ENCODE measurements at regions not wholly inside any gene's neighbourhood (a gene's known extent, or its start where the extent isn't known, plus 50 kb on each side); places are given as distances from the start of the nearest gene placed in this dataset.
"Not testable (repeated sequence)": the region's sequence is repeated elsewhere in the genome, so short reads cannot be mapped to it uniquely, and the experiment has no call there.

GRCh38 chr6:159399751-159400221 lies 230.6 kb downstream of the FNDC1 start:
- DNase-seq (ENCODE audit: low read depth), result no peak
- no peak for TF ChIP-seq CTCF (IDR thresholded peaks at IDR 0.05; ENCODE audit: insufficient read depth, low read depth, low read length, missing control alignments)
- H3K4me3 ChIP-seq (ENCODE audit: low read depth, low read length), result no peak overlapping the region

- DNase-seq (ENCODE audit: low read depth), result no peak
- no peak overlapping the region for H3K4me3 ChIP-seq (ENCODE audit: low read depth, low read length)
- no peak for TF ChIP-seq CTCF (IDR thresholded peaks at IDR 0.05; ENCODE audit: insufficient read depth, low read depth, low read length, missing control alignments)
Observed at GRCh38 chr6:159398633-159399032, 229.4 kb downstream of the FNDC1 start.

GRCh38 chr6:159397753-159398152 lies 228.6 kb downstream of the FNDC1 start:
- no peak for DNase-seq (ENCODE audit: low read depth)
- TF ChIP-seq CTCF (IDR thresholded peaks at IDR 0.05; ENCODE audit: insufficient read depth, low read depth, low read length, missing control alignments), result no peak
- no peak overlapping the region for H3K4me3 ChIP-seq (ENCODE audit: low read depth, low read length)

- no peak for DNase-seq (ENCODE audit: low read depth)
- no peak for TF ChIP-seq CTCF (IDR thresholded peaks at IDR 0.05; ENCODE audit: insufficient read depth, low read depth, low read length, missing control alignments)
- H3K4me3 ChIP-seq (ENCODE audit: low read depth, low read length), result no peak overlapping the region
Observed at GRCh38 chr6:159395609-159396008, 226.4 kb downstream of the FNDC1 start.

GRCh38 chr6:159392695-159393094 lies 223.5 kb downstream of the FNDC1 start:
- not testable (repeated sequence) for H3K4me3 ChIP-seq (ENCODE audit: low read depth, low read length); DNase-seq (ENCODE audit: low read depth)

GRCh38 chr6:159390381-159390780 lies 221.2 kb downstream of the FNDC1 start:
- no peak overlapping the region for H3K4me3 ChIP-seq (ENCODE audit: low read depth, low read length)
- no peak for DNase-seq (ENCODE audit: low read depth)
- TF ChIP-seq CTCF (IDR thresholded peaks at IDR 0.05; ENCODE audit: insufficient read depth, low read depth, low read length, missing control alignments), result no peak

GRCh38 chr6:159389695-159390094 lies 220.5 kb downstream of the FNDC1 start:
- no peak overlapping the region for H3K4me3 ChIP-seq (ENCODE audit: low read depth, low read length)
- no peak for TF ChIP-seq CTCF (IDR thresholded peaks at IDR 0.05; ENCODE audit: insufficient read depth, low read depth, low read length, missing control alignments)
- no peak for DNase-seq (ENCODE audit: low read depth)

Data from GM12865 (cell line).